Smooth muscle cell (in vitro differentiated cells): ENCODE measurements at regions not wholly inside any gene's neighbourhood (a gene's known extent, or its start where the extent isn't known, plus 50 kb on each side); places are given as distances from the start of the nearest gene placed in this dataset.
"Not testable (repeated sequence)": the region's sequence is repeated elsewhere in the genome, so short reads cannot be mapped to it uniquely, and the experiment has no call there.

Experiments
- DNase-seq: peaks from one replicate; lab custom pipeline; 2025; ENCODE audit not compliant: unreplicated experiment; lab: John Stamatoyannopoulos, UW
- H2AFZ ChIP-seq: fragments of 200-600 bp; sonication (generic); 2 replicates; pipeline ENCODE4 v1.6.0; 2016; ENCODE audit warnings: antibody characterized with exemption, low read depth, mild to moderate bottlenecking
- H3F3A ChIP-seq: fragments of 200-600 bp; sonication (generic); 2 replicates; pipeline ENCODE4 v1.6.0; 2017; ENCODE audit warnings: antibody characterized with exemption, low read depth
- H3K27ac ChIP-seq: fragments of 200-600 bp; sonication (generic); 2 replicates; pipeline ENCODE4 v1.5.1; 2016; ENCODE audit warnings: low read depth, mild to moderate bottlenecking
- H3K27me3 ChIP-seq: fragments of 200-600 bp; sonication (generic); 2 replicates; pipeline ENCODE4 v1.6.1; 2016; ENCODE audit warnings: low read depth, mild to moderate bottlenecking
- H3K36me3 ChIP-seq: fragments of 200-600 bp; sonication (generic); 2 replicates; pipeline ENCODE4 v1.5.1; 2016; ENCODE audit warnings: low read depth
- H3K4me1 ChIP-seq: fragments of 200-600 bp; sonication (generic); 2 replicates; pipeline ENCODE4 v1.5.1; 2016; ENCODE audit warnings: low read depth
- H3K4me2 ChIP-seq: fragments of 200-600 bp; sonication (generic); 2 replicates; pipeline ENCODE4 v1.6.0; 2016; ENCODE audit warnings: mild to moderate bottlenecking
- H3K4me3 ChIP-seq: fragments of 200-600 bp; sonication (generic); 2 replicates; pipeline ENCODE4 v1.5.1; 2016; ENCODE audit warnings: mild to moderate bottlenecking
- H3K79me2 ChIP-seq: fragments of 200-600 bp; sonication (generic); 2 replicates; pipeline ENCODE4 v1.6.0; 2016; ENCODE audit warnings: low read depth, mild to moderate bottlenecking
- H3K9ac ChIP-seq: fragments of 200-600 bp; sonication (generic); 2 replicates; pipeline ENCODE4 v1.6.0; 2016; ENCODE audit warnings: low read depth
- H3K9me3 ChIP-seq: fragments of 200-600 bp; sonication (generic); replicated peaks from 2 replicates; pipeline ENCODE4 v1.5.1; 2016; ENCODE audit warnings: low read depth
- H4K20me1 ChIP-seq: fragments of 200-600 bp; sonication (generic); 2 replicates; pipeline ENCODE4 v1.6.0; 2016; ENCODE audit warnings: low read depth
- WGBS: methylation state at CpG from one replicate; pipeline ENCODE4 v1.1.7; 2016; ENCODE audit warnings: low lambda C conversion rate; 5-methylcytosine and 5-hydroxymethylcytosine counted together
- TF ChIP-seq, protein P1 (sequence below): fragments of 200-600 bp; sonication (generic); IDR thresholded peaks from 2 replicates; pipeline ENCODE4 v1.5.1; 2017; ENCODE audit warnings: borderline replicate concordance, mild to moderate bottlenecking, antibody characterized with exemption; ENCODE audit not compliant: insufficient read depth, poor library complexity, severe bottlenecking

DNA sequence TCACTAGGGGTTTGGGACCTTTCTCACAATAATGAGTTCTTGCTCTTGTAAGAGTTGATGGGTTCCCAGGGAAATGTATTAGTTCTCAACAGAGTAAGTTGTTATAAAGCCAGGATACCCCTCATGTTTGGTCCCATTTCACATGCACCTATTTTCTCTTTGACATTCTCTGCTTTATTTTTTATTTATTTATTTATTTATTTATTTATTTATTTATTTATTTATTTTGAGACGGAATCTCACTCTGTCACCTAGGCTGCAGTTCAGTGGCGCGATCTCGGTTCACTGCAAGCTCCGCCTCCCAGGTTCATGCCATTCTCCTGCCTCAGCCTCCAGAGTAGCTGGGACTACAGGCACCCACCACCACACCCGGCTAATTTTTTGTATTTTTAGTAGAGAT, 52.2 kb downstream of the ACTRT1 start:
- H3K27ac ChIP-seq, H4K20me1 ChIP-seq, H3K4me1 ChIP-seq, H3K4me2 ChIP-seq, H3K27me3 ChIP-seq, H2AFZ ChIP-seq, H3K79me2 ChIP-seq, H3K9ac ChIP-seq, H3K36me3 ChIP-seq, H3F3A ChIP-seq, H3K4me3 ChIP-seq, H3K9me3 ChIP-seq, DNase-seq: not testable (repeated sequence)
- WGBS, result 89% methylated on average over 6 of the region's 6 CpGs

DNA sequence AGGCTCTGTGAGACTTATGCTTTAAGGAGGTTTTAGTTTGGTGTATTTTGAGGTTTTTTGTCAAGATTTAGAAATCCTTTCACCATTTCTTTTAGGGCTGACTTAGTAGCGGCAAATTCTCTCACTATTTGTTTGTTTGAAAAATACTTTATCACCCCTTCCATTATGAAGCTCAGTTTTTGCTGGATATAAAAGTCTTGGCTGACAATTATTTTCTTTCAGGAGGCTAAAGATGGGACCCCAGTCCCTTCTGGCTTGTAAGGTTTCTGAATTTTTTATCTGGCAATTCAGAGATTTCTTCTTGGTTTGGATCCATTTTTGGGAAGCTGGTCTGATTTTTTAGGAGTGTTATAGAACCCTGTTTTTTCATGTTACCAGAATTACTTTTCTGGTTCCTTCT, 88.5 kb downstream of the ACTRT1 start:
- TF ChIP-seq, protein P1, sequence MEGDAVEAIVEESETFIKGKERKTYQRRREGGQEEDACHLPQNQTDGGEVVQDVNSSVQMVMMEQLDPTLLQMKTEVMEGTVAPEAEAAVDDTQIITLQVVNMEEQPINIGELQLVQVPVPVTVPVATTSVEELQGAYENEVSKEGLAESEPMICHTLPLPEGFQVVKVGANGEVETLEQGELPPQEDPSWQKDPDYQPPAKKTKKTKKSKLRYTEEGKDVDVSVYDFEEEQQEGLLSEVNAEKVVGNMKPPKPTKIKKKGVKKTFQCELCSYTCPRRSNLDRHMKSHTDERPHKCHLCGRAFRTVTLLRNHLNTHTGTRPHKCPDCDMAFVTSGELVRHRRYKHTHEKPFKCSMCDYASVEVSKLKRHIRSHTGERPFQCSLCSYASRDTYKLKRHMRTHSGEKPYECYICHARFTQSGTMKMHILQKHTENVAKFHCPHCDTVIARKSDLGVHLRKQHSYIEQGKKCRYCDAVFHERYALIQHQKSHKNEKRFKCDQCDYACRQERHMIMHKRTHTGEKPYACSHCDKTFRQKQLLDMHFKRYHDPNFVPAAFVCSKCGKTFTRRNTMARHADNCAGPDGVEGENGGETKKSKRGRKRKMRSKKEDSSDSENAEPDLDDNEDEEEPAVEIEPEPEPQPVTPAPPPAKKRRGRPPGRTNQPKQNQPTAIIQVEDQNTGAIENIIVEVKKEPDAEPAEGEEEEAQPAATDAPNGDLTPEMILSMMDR, result no peak
- Histone ChIP-seq H3K9ac (no peak overlapping the region), H4K20me1 (no peaks in the 10 kb centered on the region), H3K27ac (no peak overlapping the region), H3F3A (no peaks in the 10 kb centered on the region), H3K27me3 (no peaks in the 10 kb centered on the region), H2AFZ (no peak overlapping the region), H3K4me2 (no peak overlapping the region), H3K36me3 (no peaks in the 10 kb centered on the region), H3K4me3 (no peak overlapping the region), H3K4me1 (no peaks in the 10 kb centered on the region), H3K79me2 (no peaks in the 10 kb centered on the region), H3K9me3 (peaks cover 3% of the 10 kb centered on the region)
- WGBS, result 75% methylated on average over 1 of the region's 1 CpG
- DNase-seq, result no peak

DNA sequence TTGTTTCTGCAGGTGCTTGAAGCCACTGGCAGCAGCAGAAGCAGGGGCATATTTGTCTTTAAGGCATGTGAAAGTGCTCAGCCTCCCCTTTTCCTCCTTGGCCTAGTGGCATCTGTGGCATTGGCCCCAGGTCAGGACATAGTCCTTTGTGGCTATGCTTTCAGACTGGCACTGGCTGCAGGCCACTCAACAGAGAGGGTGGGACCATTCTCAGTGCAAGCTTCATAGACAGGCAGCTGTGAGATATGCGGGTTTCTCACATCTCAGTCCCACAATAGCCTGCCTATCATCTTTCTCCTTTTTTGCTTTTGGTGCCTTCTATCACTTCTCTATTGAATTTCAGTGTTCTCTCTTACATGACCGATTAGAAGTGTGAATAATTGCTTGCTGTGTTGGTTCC, 104.8 kb downstream of the ACTRT1 start:
- no peak overlapping the region for H3K4me2 ChIP-seq
- WGBS, result 60% methylated on average over 2 of the region's 2 CpGs

DNA sequence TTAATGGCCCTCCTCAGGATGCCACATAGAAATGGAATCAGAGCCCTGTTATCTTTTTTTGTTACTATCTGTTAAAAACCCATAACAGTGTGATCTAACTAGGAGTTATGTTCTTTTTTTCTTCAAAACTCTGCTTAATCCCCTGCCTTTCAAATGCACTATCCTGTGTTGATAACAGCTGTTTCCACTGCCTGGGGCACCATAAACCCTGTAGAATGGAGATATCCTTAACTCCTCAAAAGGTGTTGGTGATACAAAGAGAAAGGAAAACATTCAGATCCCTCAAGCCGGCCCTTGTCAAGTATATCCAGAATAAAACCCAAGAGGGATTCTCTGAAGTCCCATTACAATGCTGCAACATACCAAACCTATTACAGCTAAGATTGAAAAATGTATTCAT, 108.6 kb downstream of the ACTRT1 start:
- Histone ChIP-seq H3K79me2 (no peaks in the 10 kb centered on the region), H3K9ac (no peak overlapping the region), H3K27me3 (no peaks in the 10 kb centered on the region), H3K4me2 (no peak overlapping the region), H3F3A (no peaks in the 10 kb centered on the region), H3K4me1 (no peaks in the 10 kb centered on the region), H3K36me3 (no peaks in the 10 kb centered on the region), H3K4me3 (no peak overlapping the region), H3K27ac (no peak overlapping the region), H2AFZ (no peak overlapping the region), H4K20me1 (no peaks in the 10 kb centered on the region), H3K9me3 (peaks cover 3% of the 10 kb centered on the region)
- no peak for DNase-seq
- TF ChIP-seq, protein P1, result no peak
- whole genome bisulfite sequencing, result 10% methylated on average over 1 of the region's 1 CpG

More for the DNA sequence above, 104.8 kb downstream of the ACTRT1 start:
- H4K20me1 ChIP-seq, result no peaks in the 10 kb centered on the region
- DNase-seq, result no peak
- H3K79me2 ChIP-seq, result no peaks in the 10 kb centered on the region
- TF ChIP-seq, protein P1, result no peak
- no peaks in the 10 kb centered on the region for H3K36me3 ChIP-seq
- no peaks in the 10 kb centered on the region for H3K27me3 ChIP-seq
- no peak overlapping the region for H2AFZ ChIP-seq
- H3K27ac ChIP-seq, result no peak overlapping the region
- no peaks in the 10 kb centered on the region for H3F3A ChIP-seq
- no peaks in the 10 kb centered on the region for H3K9me3 ChIP-seq
- H3K4me1 ChIP-seq, result no peaks in the 10 kb centered on the region
- H3K9ac ChIP-seq, result no peak overlapping the region
- H3K4me3 ChIP-seq, result no peak overlapping the region
